ENCODE measurements at regions not wholly inside any gene's neighbourhood (a gene's known extent, or its start where the extent isn't known, plus 50 kb on each side); places are given as distances from the start of the nearest gene placed in this dataset.

- no peak overlapping the region for H3K9ac ChIP-seq (ENCODE audit: low read length)
- no peak overlapping the region for H3K4me3 ChIP-seq (ENCODE audit: low read length)
- H3K9me3 ChIP-seq (ENCODE audit: insufficient read depth, low read length) = no peaks in the 10 kb centered on the region
- no peaks in the 10 kb centered on the region for H3K4me1 ChIP-seq (ENCODE audit: low read length)
- H3K79me2 ChIP-seq (ENCODE audit: low read length) = no peaks in the 10 kb centered on the region
- H3K36me3 ChIP-seq (replicated peaks; ENCODE audit: low read depth, low read length) = no peaks in the 10 kb centered on the region
- H3K27me3 ChIP-seq (ENCODE audit: low read depth, low read length) = no peaks in the 10 kb centered on the region
- H2AFZ ChIP-seq (ENCODE audit: low read depth, low read length) = no peak overlapping the region
- TF ChIP-seq CTCF (IDR thresholded peaks at IDR 0.05; ENCODE audit: low read depth, low read length) (no peak), EZH2phosphoT487 (IDR thresholded peaks at IDR 0.05; ENCODE audit: low read depth) (no peak)
- no peak overlapping the region for H3K27ac ChIP-seq (ENCODE audit: low read length)
- H4K20me1 ChIP-seq (ENCODE audit: insufficient read depth, low read length) = no peaks in the 10 kb centered on the region
- H3K4me2 ChIP-seq (ENCODE audit: low read length) = no peak overlapping the region
Observed at GRCh38 chr13:76600081-76600480, 286.1 kb downstream of the KCTD12 start.

- no peak overlapping the region for H3K4me3 ChIP-seq (ENCODE audit: low read length)
- no peak for TF ChIP-seq CTCF (IDR thresholded peaks at IDR 0.05; ENCODE audit: low read depth, low read length)
- TF ChIP-seq EZH2phosphoT487 (IDR thresholded peaks at IDR 0.05; ENCODE audit: low read depth) = no peak
- H3K9ac ChIP-seq (ENCODE audit: low read length) = no peak overlapping the region
- H3K9me3 ChIP-seq (ENCODE audit: insufficient read depth, low read length) = no peaks in the 10 kb centered on the region
- no peak overlapping the region for H3K4me2 ChIP-seq (ENCODE audit: low read length)
- no peaks in the 10 kb centered on the region for H3K36me3 ChIP-seq (replicated peaks; ENCODE audit: low read depth, low read length)
- H2AFZ ChIP-seq (ENCODE audit: low read depth, low read length) = no peak overlapping the region
- H4K20me1 ChIP-seq (ENCODE audit: insufficient read depth, low read length) = no peaks in the 10 kb centered on the region
- H3K27ac ChIP-seq (ENCODE audit: low read length) = no peak overlapping the region
- H3K27me3 ChIP-seq (ENCODE audit: low read depth, low read length) = no peaks in the 10 kb centered on the region
- H3K4me1 ChIP-seq (ENCODE audit: low read length) = no peaks in the 10 kb centered on the region
- H3K79me2 ChIP-seq (ENCODE audit: low read length) = no peaks in the 10 kb centered on the region
Observed at GRCh38 chr13:76597868-76598267, 288.3 kb downstream of the KCTD12 start.

GRCh38 chr13:76596216-76596615 lies 290.0 kb downstream of the KCTD12 start:
- Histone ChIP-seq H3K4me2 (ENCODE audit: low read length) (no peak overlapping the region), H3K4me1 (ENCODE audit: low read length) (no peaks in the 10 kb centered on the region), H3K79me2 (ENCODE audit: low read length) (no peaks in the 10 kb centered on the region), H3K36me3 (replicated peaks; ENCODE audit: low read depth, low read length) (no peaks in the 10 kb centered on the region), H2AFZ (ENCODE audit: low read depth, low read length) (no peak overlapping the region), H3K27ac (ENCODE audit: low read length) (no peak overlapping the region), H3K27me3 (ENCODE audit: low read depth, low read length) (no peaks in the 10 kb centered on the region), H3K9me3 (ENCODE audit: insufficient read depth, low read length) (no peaks in the 10 kb centered on the region), H3K4me3 (ENCODE audit: low read length) (no peak overlapping the region), H3K9ac (ENCODE audit: low read length) (no peak overlapping the region), H4K20me1 (ENCODE audit: insufficient read depth, low read length) (no peaks in the 10 kb centered on the region)
- TF ChIP-seq EZH2phosphoT487 (IDR thresholded peaks at IDR 0.05; ENCODE audit: low read depth) (no peak), CTCF (IDR thresholded peaks at IDR 0.05; ENCODE audit: low read depth, low read length) (no peak)

- H3K4me1 ChIP-seq (ENCODE audit: low read length) = no peaks in the 10 kb centered on the region
- H3K4me3 ChIP-seq (ENCODE audit: low read length) = no peak overlapping the region
- TF ChIP-seq EZH2phosphoT487 (IDR thresholded peaks at IDR 0.05; ENCODE audit: low read depth) (no peak), CTCF (IDR thresholded peaks at IDR 0.05; ENCODE audit: low read depth, low read length) (no peak)
- H3K79me2 ChIP-seq (ENCODE audit: low read length) = no peaks in the 10 kb centered on the region
- no peak overlapping the region for H3K4me2 ChIP-seq (ENCODE audit: low read length)
- H3K27ac ChIP-seq (ENCODE audit: low read length) = no peak overlapping the region
- H3K27me3 ChIP-seq (ENCODE audit: low read depth, low read length) = no peaks in the 10 kb centered on the region
- H2AFZ ChIP-seq (ENCODE audit: low read depth, low read length) = no peak overlapping the region
- H3K9ac ChIP-seq (ENCODE audit: low read length) = no peak overlapping the region
- no peaks in the 10 kb centered on the region for H4K20me1 ChIP-seq (ENCODE audit: insufficient read depth, low read length)
- H3K9me3 ChIP-seq (ENCODE audit: insufficient read depth, low read length) = no peaks in the 10 kb centered on the region
- no peaks in the 10 kb centered on the region for H3K36me3 ChIP-seq (replicated peaks; ENCODE audit: low read depth, low read length)
Observed at GRCh38 chr13:76594435-76594834, 291.8 kb downstream of the KCTD12 start.
